ENCODE measurements at regions not wholly inside any gene's neighbourhood (a gene's known extent, or its start where the extent isn't known, plus 50 kb on each side); places are given as distances from the start of the nearest gene placed in this dataset.
"Not testable (repeated sequence)": the region's sequence is repeated elsewhere in the genome, so short reads cannot be mapped to it uniquely, and the experiment has no call there.

- Histone ChIP-seq H3K9me3 (ENCODE audit: control insufficient read depth, low read length) (no peaks in the 10 kb centered on the region), H3K4me3 (ENCODE audit: low read length) (no peak overlapping the region), H3K4me1 (ENCODE audit: control insufficient read depth, insufficient read depth, low read length) (no peaks in the 10 kb centered on the region), H3K36me3 (ENCODE audit: control insufficient read depth, insufficient read depth, low read length, severe bottlenecking) (no peaks in the 10 kb centered on the region), H3K27me3 (replicated peaks; ENCODE audit: control insufficient read depth, insufficient read depth, low read length) (no peaks in the 10 kb centered on the region), H3K9ac (ENCODE audit: low read length) (no peak overlapping the region)
- DNase-seq (ENCODE audit: low read depth) = no peak
These were observed 258.3 kb downstream of the GATA3 start for GRCh38 chr10:8312781-8313180.

- H3K36me3 ChIP-seq (ENCODE audit: control insufficient read depth, insufficient read depth, low read length, severe bottlenecking) = no peaks in the 10 kb centered on the region
- H3K4me1 ChIP-seq (ENCODE audit: control insufficient read depth, insufficient read depth, low read length) = no peaks in the 10 kb centered on the region
- no peak for DNase-seq (ENCODE audit: low read depth)
- no peaks in the 10 kb centered on the region for H3K27me3 ChIP-seq (replicated peaks; ENCODE audit: control insufficient read depth, insufficient read depth, low read length)
- no peak overlapping the region for H3K4me3 ChIP-seq (ENCODE audit: low read length)
- no peak overlapping the region for H3K9ac ChIP-seq (ENCODE audit: low read length)
- H3K9me3 ChIP-seq (ENCODE audit: control insufficient read depth, low read length) = no peaks in the 10 kb centered on the region
These were observed 260.0 kb downstream of the GATA3 start for GRCh38 chr10:8314486-8314885.

DNA sequence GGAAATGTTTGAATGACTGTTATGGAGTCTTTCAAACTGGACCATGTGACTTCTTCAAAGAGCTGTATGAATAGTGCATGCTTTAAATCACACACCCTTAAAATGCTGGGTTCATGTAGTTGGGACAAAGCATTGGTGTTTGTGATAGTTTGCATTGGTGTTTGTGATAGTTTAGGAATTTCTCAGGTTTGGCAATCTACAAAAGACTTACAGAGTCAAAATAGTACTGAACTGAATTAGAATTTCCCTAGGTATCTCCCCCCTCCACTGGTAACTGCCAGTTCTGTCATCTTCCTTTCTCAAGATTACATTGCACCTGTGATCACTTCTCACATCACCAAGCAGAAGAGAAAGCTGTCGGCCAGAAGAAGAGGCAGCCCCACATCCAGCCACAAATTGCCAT lies 261.1 kb downstream of the GATA3 start:
- Histone ChIP-seq H3K4me1 (ENCODE audit: control insufficient read depth, insufficient read depth, low read length) (no peaks in the 10 kb centered on the region), H3K9me3 (ENCODE audit: control insufficient read depth, low read length) (no peaks in the 10 kb centered on the region), H3K9ac (ENCODE audit: low read length) (no peak overlapping the region), H3K36me3 (ENCODE audit: control insufficient read depth, insufficient read depth, low read length, severe bottlenecking) (no peaks in the 10 kb centered on the region), H3K4me3 (ENCODE audit: low read length) (no peak overlapping the region), H3K27me3 (replicated peaks; ENCODE audit: control insufficient read depth, insufficient read depth, low read length) (no peaks in the 10 kb centered on the region)
- no peak for DNase-seq (ENCODE audit: low read depth)

DNA sequence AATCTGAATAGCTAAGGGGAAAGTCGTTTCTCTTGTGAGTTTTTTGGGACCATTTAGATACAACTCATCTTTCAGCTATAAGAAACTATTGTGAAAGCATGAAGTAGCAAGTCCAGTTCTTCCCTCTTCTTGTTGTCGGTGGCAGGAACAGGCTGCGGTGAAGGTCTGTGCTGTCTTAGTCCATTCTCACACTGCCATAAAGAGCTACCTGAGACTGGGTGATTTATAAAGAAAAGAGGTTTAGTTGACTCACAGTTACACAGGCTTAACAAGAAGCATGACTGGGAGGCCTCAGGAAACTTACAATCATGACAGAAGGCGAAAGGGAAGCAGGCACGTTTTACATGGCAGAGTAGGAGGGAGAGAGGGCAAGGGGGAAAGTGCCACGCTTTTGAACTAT lies 261.8 kb downstream of the GATA3 start:
- no peaks in the 10 kb centered on the region for H3K9me3 ChIP-seq (ENCODE audit: control insufficient read depth, low read length)
- H3K9ac ChIP-seq (ENCODE audit: low read length) = no peak overlapping the region
- no peaks in the 10 kb centered on the region for H3K27me3 ChIP-seq (replicated peaks; ENCODE audit: control insufficient read depth, insufficient read depth, low read length)
- no peaks in the 10 kb centered on the region for H3K36me3 ChIP-seq (ENCODE audit: control insufficient read depth, insufficient read depth, low read length, severe bottlenecking)
- H3K4me3 ChIP-seq (ENCODE audit: low read length) = no peak overlapping the region
- no peaks in the 10 kb centered on the region for H3K4me1 ChIP-seq (ENCODE audit: control insufficient read depth, insufficient read depth, low read length)
- no peak for DNase-seq (ENCODE audit: low read depth)

GRCh38 chr10:8318429-8318828 lies 263.9 kb downstream of the GATA3 start:
- not testable (repeated sequence) for H3K4me1 ChIP-seq (ENCODE audit: control insufficient read depth, insufficient read depth, low read length); DNase-seq (ENCODE audit: low read depth); H3K27me3 ChIP-seq (replicated peaks; ENCODE audit: control insufficient read depth, insufficient read depth, low read length); H3K9me3 ChIP-seq (ENCODE audit: control insufficient read depth, low read length); H3K9ac ChIP-seq (ENCODE audit: low read length); H3K4me3 ChIP-seq (ENCODE audit: low read length); H3K36me3 ChIP-seq (ENCODE audit: control insufficient read depth, insufficient read depth, low read length, severe bottlenecking)

- Histone ChIP-seq H3K9me3 (ENCODE audit: control insufficient read depth, low read length) (no peaks in the 10 kb centered on the region), H3K4me3 (ENCODE audit: low read length) (no peak overlapping the region), H3K4me1 (ENCODE audit: control insufficient read depth, insufficient read depth, low read length) (no peaks in the 10 kb centered on the region), H3K9ac (ENCODE audit: low read length) (no peak overlapping the region), H3K27me3 (replicated peaks; ENCODE audit: control insufficient read depth, insufficient read depth, low read length) (peaks cover 4% of the 10 kb centered on the region), H3K36me3 (ENCODE audit: control insufficient read depth, insufficient read depth, low read length, severe bottlenecking) (no peaks in the 10 kb centered on the region)
- no peak for DNase-seq (ENCODE audit: low read depth)
These were observed 264.5 kb downstream of the GATA3 start for GRCh38 chr10:8318956-8319355.

- H3K27me3 ChIP-seq (replicated peaks; ENCODE audit: control insufficient read depth, insufficient read depth, low read length) = peaks cover 4% of the 10 kb centered on the region
- H3K4me1 ChIP-seq (ENCODE audit: control insufficient read depth, insufficient read depth, low read length) = no peaks in the 10 kb centered on the region
- no peak overlapping the region for H3K9ac ChIP-seq (ENCODE audit: low read length)
These were observed 265.2 kb downstream of the GATA3 start for GRCh38 chr10:8319704-8320103.

DNA sequence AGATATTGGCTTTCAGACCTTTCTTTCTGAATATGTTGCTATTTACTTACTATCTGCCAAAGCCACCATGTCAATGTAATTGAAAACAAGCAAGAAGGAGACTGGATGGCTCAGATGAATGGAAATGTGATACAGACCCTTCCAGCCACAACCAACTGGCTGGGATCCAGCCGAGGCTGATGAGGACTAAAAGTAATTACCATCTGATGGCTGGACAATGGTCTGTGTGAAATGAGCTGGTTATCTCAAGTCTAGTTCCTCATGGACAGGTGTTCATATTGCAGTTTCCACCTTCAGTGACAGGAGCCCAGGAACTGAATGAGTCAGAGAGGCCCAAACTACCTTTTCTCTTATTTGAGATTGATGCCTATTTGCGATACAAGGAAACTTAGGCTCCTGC lies 267.5 kb downstream of the GATA3 start:
- Histone ChIP-seq H3K4me1 (ENCODE audit: control insufficient read depth, insufficient read depth, low read length) (no peaks in the 10 kb centered on the region), H3K36me3 (ENCODE audit: control insufficient read depth, insufficient read depth, low read length, severe bottlenecking) (no peaks in the 10 kb centered on the region), H3K9me3 (ENCODE audit: control insufficient read depth, low read length) (no peaks in the 10 kb centered on the region), H3K9ac (ENCODE audit: low read length) (no peak overlapping the region), H3K4me3 (ENCODE audit: low read length) (no peak overlapping the region), H3K27me3 (replicated peaks; ENCODE audit: control insufficient read depth, insufficient read depth, low read length) (peaks cover 12% of the 10 kb centered on the region)
- DNase-seq (ENCODE audit: low read depth) = no peak

More at GRCh38 chr10:8319704-8320103, 265.2 kb downstream of the GATA3 start:
- Histone ChIP-seq H3K36me3 (ENCODE audit: control insufficient read depth, insufficient read depth, low read length, severe bottlenecking) (no peaks in the 10 kb centered on the region), H3K4me3 (ENCODE audit: low read length) (no peak overlapping the region), H3K9me3 (ENCODE audit: control insufficient read depth, low read length) (no peaks in the 10 kb centered on the region)
- no peak for DNase-seq (ENCODE audit: low read depth)

DNA sequence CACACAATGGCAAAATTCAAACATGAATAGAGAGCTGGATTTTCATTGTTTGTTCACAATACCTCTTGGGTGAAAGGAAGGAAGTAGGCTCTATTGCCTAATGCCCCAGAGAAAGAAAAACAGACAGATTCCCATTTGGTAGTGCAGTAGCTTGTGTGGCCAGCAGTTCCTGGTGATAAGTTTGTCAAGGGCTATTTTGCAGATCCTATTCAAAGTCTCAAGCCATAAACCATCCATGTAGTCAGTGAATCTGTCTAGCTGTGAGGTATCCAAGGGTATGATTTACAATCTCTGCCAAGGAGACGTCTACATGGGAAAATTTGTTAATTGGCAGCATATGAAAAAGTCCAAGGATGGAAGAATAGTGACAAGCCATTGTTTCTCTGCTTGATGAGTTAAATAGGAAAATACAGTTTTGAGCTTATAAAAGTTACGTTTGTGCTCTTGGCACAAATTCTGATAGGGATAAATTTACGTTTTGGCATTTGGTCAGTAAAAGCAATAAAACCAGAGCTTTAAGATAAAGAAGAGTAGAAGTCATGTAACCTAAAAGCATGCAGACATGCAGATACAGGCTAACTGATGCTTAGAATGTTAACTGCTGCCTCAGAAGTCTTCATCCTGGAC lies 269.1 kb downstream of the GATA3 start:
- Histone ChIP-seq H3K27me3 (replicated peaks; ENCODE audit: control insufficient read depth, insufficient read depth, low read length) (peaks cover 12% of the 10 kb centered on the region), H3K9ac (ENCODE audit: low read length) (no peak overlapping the region), H3K4me3 (ENCODE audit: low read length) (no peak overlapping the region), H3K9me3 (ENCODE audit: control insufficient read depth, low read length) (no peaks in the 10 kb centered on the region), H3K36me3 (ENCODE audit: control insufficient read depth, insufficient read depth, low read length, severe bottlenecking) (no peaks in the 10 kb centered on the region), H3K4me1 (ENCODE audit: control insufficient read depth, insufficient read depth, low read length) (no peaks in the 10 kb centered on the region)
- no peak for DNase-seq (ENCODE audit: low read depth)

DNA sequence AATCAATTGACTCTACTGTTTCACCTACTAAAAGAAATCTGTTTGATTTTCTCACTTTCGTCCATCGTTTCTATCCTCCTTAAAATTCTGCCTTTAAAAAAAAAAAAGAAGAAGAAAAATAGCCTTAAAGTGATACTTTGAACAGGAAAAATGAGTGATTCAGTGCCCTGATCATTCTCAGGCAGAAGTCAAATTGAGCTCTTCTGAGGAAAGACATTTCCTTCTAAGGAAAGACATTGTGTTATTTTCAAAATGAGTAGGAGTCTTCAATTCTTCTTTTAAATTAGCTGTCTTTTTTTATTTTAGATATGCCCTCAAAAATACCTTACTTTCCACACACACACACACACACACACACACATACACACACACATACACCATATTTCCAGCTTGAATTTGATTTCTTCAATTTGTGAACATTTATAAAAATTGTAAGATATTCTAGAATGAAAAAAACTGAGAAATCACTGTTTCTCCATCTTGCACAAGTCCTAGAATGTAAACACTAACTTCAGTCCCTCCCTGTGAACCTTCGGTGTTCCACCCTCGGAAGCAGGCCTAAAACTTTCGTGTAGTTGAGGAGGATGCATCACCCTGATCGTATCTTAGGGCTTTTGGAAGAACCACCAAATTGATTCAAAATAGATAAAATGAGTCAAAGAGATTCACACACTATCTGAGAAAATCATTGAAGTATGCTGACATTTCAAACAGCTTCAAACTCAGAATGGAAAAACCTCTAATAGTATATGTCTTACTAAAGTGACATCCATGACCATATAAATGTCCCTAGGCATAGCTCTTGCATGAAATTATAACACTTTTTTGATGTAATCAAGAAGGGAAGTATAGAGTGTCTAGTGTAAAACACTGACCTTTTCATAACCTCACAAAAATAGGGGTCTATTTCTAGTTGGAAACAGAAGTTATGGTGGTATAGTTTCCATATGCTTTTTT lies 270.8 kb downstream of the GATA3 start:
- no peak for DNase-seq (ENCODE audit: low read depth)
- Histone ChIP-seq H3K36me3 (ENCODE audit: control insufficient read depth, insufficient read depth, low read length, severe bottlenecking) (no peaks in the 10 kb centered on the region), H3K27me3 (replicated peaks; ENCODE audit: control insufficient read depth, insufficient read depth, low read length) (peaks cover 12% of the 10 kb centered on the region), H3K4me1 (ENCODE audit: control insufficient read depth, insufficient read depth, low read length) (no peaks in the 10 kb centered on the region), H3K9ac (ENCODE audit: low read length) (no peak overlapping the region), H3K9me3 (ENCODE audit: control insufficient read depth, low read length) (no peaks in the 10 kb centered on the region), H3K4me3 (ENCODE audit: low read length) (no peak overlapping the region)

GRCh38 chr10:8326396-8327139 lies 272.1 kb downstream of the GATA3 start:
- Histone ChIP-seq H3K9ac (ENCODE audit: low read length) (no peak overlapping the region), H3K9me3 (ENCODE audit: control insufficient read depth, low read length) (no peaks in the 10 kb centered on the region)
- no peak for DNase-seq (ENCODE audit: low read depth)

More at GRCh38 chr10:8326396-8327139, 272.1 kb downstream of the GATA3 start:
- H3K4me3 ChIP-seq (ENCODE audit: low read length) = no peak overlapping the region
- H3K27me3 ChIP-seq (replicated peaks; ENCODE audit: control insufficient read depth, insufficient read depth, low read length) = peaks cover 12% of the 10 kb centered on the region
- no peaks in the 10 kb centered on the region for H3K36me3 ChIP-seq (ENCODE audit: control insufficient read depth, insufficient read depth, low read length, severe bottlenecking)
- no peaks in the 10 kb centered on the region for H3K4me1 ChIP-seq (ENCODE audit: control insufficient read depth, insufficient read depth, low read length)
